ENCODE measurements at regions not wholly inside any gene's neighbourhood (a gene's known extent, or its start where the extent isn't known, plus 50 kb on each side); places are given as distances from the start of the nearest gene placed in this dataset.
"Not testable (repeated sequence)": the region's sequence is repeated elsewhere in the genome, so short reads cannot be mapped to it uniquely, and the experiment has no call there.

GRCh38 chr2:89784960-89785359 is 1093.5 kb downstream of the RPIA start:
- DNase-seq = no peak
- Histone ChIP-seq H3K4me1 (no peaks in the 10 kb centered on the region), H3K36me3 (no peaks in the 10 kb centered on the region), H3K9me3 (peaks cover 0 to 31% of the 10 kb centered on the region in 2 donors), H3K4me3 (no peak overlapping the region), H3K27ac (no peak overlapping the region), H3K27me3 (no peaks in the 10 kb centered on the region)
- no peak for TF ChIP-seq POLR2A (IDR thresholded peaks at IDR 0.05)
- TF ChIP-seq CTCF (IDR thresholded peaks at IDR 0.05) = no peak
- intact Hi-C loops (cut with DNase I; ENCODE audit: low total_unique reads) = no loop called here

- intact Hi-C loops (cut with DNase I; ENCODE audit: low total_unique reads); H3K27me3 ChIP-seq; H3K4me3 ChIP-seq; H3K27ac ChIP-seq; H3K4me1 ChIP-seq; DNase-seq; H3K36me3 ChIP-seq: not testable (repeated sequence)
- H3K9me3 ChIP-seq = peaks cover 0 to 31% of the 10 kb centered on the region in 2 donors
Measured at GRCh38 chr2:89785528-89785927, 1094.1 kb downstream of the RPIA start.

- H3K36me3 ChIP-seq; H3K4me1 ChIP-seq; H3K4me3 ChIP-seq; intact Hi-C loops (cut with DNase I; ENCODE audit: low total_unique reads); DNase-seq; H3K27ac ChIP-seq; H3K27me3 ChIP-seq: not testable (repeated sequence)
- H3K9me3 ChIP-seq = peaks cover 0 to 29% of the 10 kb centered on the region in 2 donors
Measured at GRCh38 chr2:89786642-89787041, 1095.2 kb downstream of the RPIA start.

GRCh38 chr2:89795530-89795929 is 1104.1 kb downstream of the RPIA start:
- H3K27me3 ChIP-seq; intact Hi-C loops (cut with DNase I; ENCODE audit: low total_unique reads); H3K4me3 ChIP-seq; H3K4me1 ChIP-seq; H3K36me3 ChIP-seq; H3K27ac ChIP-seq; DNase-seq: not testable (repeated sequence)
- peaks cover 0 to 33% of the 10 kb centered on the region in 2 donors for H3K9me3 ChIP-seq

- intact Hi-C loops (cut with DNase I; ENCODE audit: low total_unique reads) = no loop called here
- Histone ChIP-seq H3K36me3 (no peaks in the 10 kb centered on the region), H3K27me3 (no peaks in the 10 kb centered on the region), H3K9me3 (peaks cover 0 to 39% of the 10 kb centered on the region in 2 donors), H3K4me3 (no peak overlapping the region), H3K4me1 (no peaks in the 10 kb centered on the region), H3K27ac (no peak overlapping the region)
- DNase-seq = no peak
- TF ChIP-seq CTCF (IDR thresholded peaks at IDR 0.05) (no peak), POLR2A (IDR thresholded peaks at IDR 0.05) (no peak)
Measured at GRCh38 chr2:89797320-89798038, 1106.0 kb downstream of the RPIA start.

GRCh38 chr2:89801207-89801606 is 1109.7 kb downstream of the RPIA start:
- peaks cover 0 to 41% of the 10 kb centered on the region in 2 donors for H3K9me3 ChIP-seq
- H3K36me3 ChIP-seq; H3K4me1 ChIP-seq; H3K4me3 ChIP-seq; DNase-seq; H3K27me3 ChIP-seq; intact Hi-C loops (cut with DNase I; ENCODE audit: low total_unique reads); H3K27ac ChIP-seq: not testable (repeated sequence)

- H3K9me3 ChIP-seq = peaks cover 0 to 17% of the 10 kb centered on the region in 2 donors
- H3K27ac ChIP-seq; H3K36me3 ChIP-seq; intact Hi-C loops (cut with DNase I; ENCODE audit: low total_unique reads); H3K27me3 ChIP-seq; DNase-seq; H3K4me3 ChIP-seq; H3K4me1 ChIP-seq: not testable (repeated sequence)
Measured at GRCh38 chr2:89806363-89806762, 1114.9 kb downstream of the RPIA start.

- no peak for DNase-seq
- H3K4me1 ChIP-seq = no peaks in the 10 kb centered on the region
- no peak overlapping the region for H3K27ac ChIP-seq
- no peaks in the 10 kb centered on the region for H3K27me3 ChIP-seq
- no peak overlapping the region for H3K4me3 ChIP-seq
- intact Hi-C loops (cut with DNase I; ENCODE audit: low total_unique reads) = no loop called here
- no peaks in the 10 kb centered on the region for H3K36me3 ChIP-seq
- H3K9me3 ChIP-seq = peaks cover 0 to 20% of the 10 kb centered on the region in 2 donors
- TF ChIP-seq CTCF (IDR thresholded peaks at IDR 0.05) (no peak), POLR2A (IDR thresholded peaks at IDR 0.05) (no peak)
Measured at GRCh38 chr2:89811295-89811694, 1119.8 kb downstream of the RPIA start.

- H3K27me3 ChIP-seq; DNase-seq; H3K27ac ChIP-seq; H3K36me3 ChIP-seq; H3K4me3 ChIP-seq; intact Hi-C loops (cut with DNase I; ENCODE audit: low total_unique reads); H3K4me1 ChIP-seq: not testable (repeated sequence)
- H3K9me3 ChIP-seq = peaks cover 0 to 20% of the 10 kb centered on the region in 2 donors
Measured at GRCh38 chr2:89811910-89812309, 1120.4 kb downstream of the RPIA start.

GRCh38 chr2:89814359-89814758 is 1122.9 kb downstream of the RPIA start:
- peaks cover 0 to 27% of the 10 kb centered on the region in 2 donors for H3K9me3 ChIP-seq
- H3K36me3 ChIP-seq; intact Hi-C loops (cut with DNase I; ENCODE audit: low total_unique reads); H3K4me3 ChIP-seq; H3K4me1 ChIP-seq; H3K27ac ChIP-seq; H3K27me3 ChIP-seq; DNase-seq: not testable (repeated sequence)

Measured in uterus (tissue), 3 donors.